Lung (tissue), 11 donors: ENCODE measurements at regions not wholly inside any gene's neighbourhood (a gene's known extent, or its start where the extent isn't known, plus 50 kb on each side); places are given as distances from the start of the nearest gene placed in this dataset.

Experiments
- ATAC-seq: fragments of 200-7000 bp; cut with Tn5 transposase; one replicate; pipeline ENCODE4 v1.9.1; 2020; ENCODE audit warnings: moderate number of reproducible peaks; ENCODE audit not compliant: insufficient read depth, low FRiP score
- DNase-seq, 3 donors: peaks; one replicate each; pipeline ENCODE4 v3.0.0-alpha.2; 2013 to 2017
- H3K27ac ChIP-seq, 2 donors: one replicate each; pipeline ENCODE4 v1.5.1; 2013; ENCODE audit warnings: mild to moderate bottlenecking in 2 of 2, moderate library complexity in 2 of 2, control low read depth in 1 of 2, inconsistent platforms in 1 of 2, low read depth in 1 of 2, low read length in 1 of 2
- H3K27me3 ChIP-seq, 3 donors: one replicate each; pipeline ENCODE4 v1.5.1; 2013; ENCODE audit warnings: low read length in 2 of 3; ENCODE audit not compliant: control insufficient read depth in 3 of 3, insufficient read depth in 3 of 3
- H3K36me3 ChIP-seq, 4 donors: one replicate each; pipeline ENCODE4 v1.5.1; 2013; ENCODE audit warnings: low read length in 4 of 4, mild to moderate bottlenecking in 1 of 4, moderate library complexity in 1 of 4; ENCODE audit not compliant: control insufficient read depth in 4 of 4, insufficient read depth in 4 of 4
- H3K4me1 ChIP-seq, 5 donors: one replicate each; pipeline ENCODE4 v1.5.1; 2013; ENCODE audit warnings: low read length in 5 of 5, mild to moderate bottlenecking in 2 of 5, moderate library complexity in 1 of 5; ENCODE audit not compliant: control insufficient read depth in 5 of 5, insufficient read depth in 5 of 5
- H3K4me3 ChIP-seq: one replicate; pipeline ENCODE4 v1.5.1; 2013; ENCODE audit warnings: mild to moderate bottlenecking, control low read depth, moderate library complexity
- H3K9ac ChIP-seq, 2 donors: one replicate each; pipeline ENCODE4 v1.5.1; 2013; ENCODE audit warnings: low read length in 2 of 2, control low read depth in 1 of 2; ENCODE audit not compliant: insufficient read depth in 1 of 2
- H3K9me3 ChIP-seq, 4 donors: one replicate each; pipeline ENCODE4 v1.5.1; 2013; ENCODE audit warnings: low read length in 3 of 4, mild to moderate bottlenecking in 1 of 4, moderate library complexity in 1 of 4; ENCODE audit not compliant: control insufficient read depth in 4 of 4, insufficient read depth in 3 of 4
- WGBS, 2 donors: extraction: QIAGEN DNeasy Blood & Tissue Kit; methylation state at CpG; one replicate each; pipeline ENCODE4 v1.1.7; 2013; 5-methylcytosine and 5-hydroxymethylcytosine counted together
- TF ChIP-seq, protein P1 (sequence below): IDR thresholded peaks from 2 replicates; pipeline ENCODE4 v1.5.1; 2012; ENCODE audit warnings: mild to moderate bottlenecking; ENCODE audit errors: control extremely low read depth, extremely low read depth
- donor health status: control.
- donor health status: control.
- donor health status: Bipolar disorder and iron deficiency.
- donor health status: healthy.
- donor health status: DM: yes; HTN: yes; CAD: no.

DNA sequence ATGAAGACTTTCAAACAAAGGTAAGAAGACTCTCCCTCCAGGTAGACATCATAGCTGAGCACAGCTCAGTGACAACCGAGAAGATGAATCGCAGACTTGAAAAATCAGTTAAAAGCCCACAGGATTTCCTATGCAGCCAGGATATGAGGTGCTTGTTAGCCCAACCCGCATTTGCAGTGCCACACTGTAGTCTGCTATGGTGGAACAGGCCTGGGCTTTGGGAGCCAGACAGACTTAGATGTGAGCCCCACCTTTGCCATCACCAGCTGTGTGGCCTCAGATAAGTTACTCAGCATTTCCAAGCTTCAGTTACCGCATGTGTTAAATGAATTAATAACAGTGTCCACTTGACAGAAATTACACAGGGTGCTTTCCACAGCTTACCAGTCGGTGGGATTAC lies 204.4 kb upstream of the HS3ST3A1 start:
- TF ChIP-seq, protein P1, sequence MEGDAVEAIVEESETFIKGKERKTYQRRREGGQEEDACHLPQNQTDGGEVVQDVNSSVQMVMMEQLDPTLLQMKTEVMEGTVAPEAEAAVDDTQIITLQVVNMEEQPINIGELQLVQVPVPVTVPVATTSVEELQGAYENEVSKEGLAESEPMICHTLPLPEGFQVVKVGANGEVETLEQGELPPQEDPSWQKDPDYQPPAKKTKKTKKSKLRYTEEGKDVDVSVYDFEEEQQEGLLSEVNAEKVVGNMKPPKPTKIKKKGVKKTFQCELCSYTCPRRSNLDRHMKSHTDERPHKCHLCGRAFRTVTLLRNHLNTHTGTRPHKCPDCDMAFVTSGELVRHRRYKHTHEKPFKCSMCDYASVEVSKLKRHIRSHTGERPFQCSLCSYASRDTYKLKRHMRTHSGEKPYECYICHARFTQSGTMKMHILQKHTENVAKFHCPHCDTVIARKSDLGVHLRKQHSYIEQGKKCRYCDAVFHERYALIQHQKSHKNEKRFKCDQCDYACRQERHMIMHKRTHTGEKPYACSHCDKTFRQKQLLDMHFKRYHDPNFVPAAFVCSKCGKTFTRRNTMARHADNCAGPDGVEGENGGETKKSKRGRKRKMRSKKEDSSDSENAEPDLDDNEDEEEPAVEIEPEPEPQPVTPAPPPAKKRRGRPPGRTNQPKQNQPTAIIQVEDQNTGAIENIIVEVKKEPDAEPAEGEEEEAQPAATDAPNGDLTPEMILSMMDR = no peak
- 51 to 69% methylated on average over 5 of the region's 5 CpGs for WGBS, 2 donors
- DNase-seq (no peak), ATAC-seq (no peak)
- H3K4me1 ChIP-seq = peaks cover 0 to 3% (median 0%) of the 10 kb centered on the region in 5 donors
- H3K27ac ChIP-seq = no peak overlapping the region
- no peaks in the 10 kb centered on the region for H3K36me3 ChIP-seq
- H3K9me3 ChIP-seq = no peaks in the 10 kb centered on the region
- no peak overlapping the region for H3K9ac ChIP-seq
- no peaks in the 10 kb centered on the region for H3K27me3 ChIP-seq
- H3K4me3 ChIP-seq = no peak overlapping the region

DNA sequence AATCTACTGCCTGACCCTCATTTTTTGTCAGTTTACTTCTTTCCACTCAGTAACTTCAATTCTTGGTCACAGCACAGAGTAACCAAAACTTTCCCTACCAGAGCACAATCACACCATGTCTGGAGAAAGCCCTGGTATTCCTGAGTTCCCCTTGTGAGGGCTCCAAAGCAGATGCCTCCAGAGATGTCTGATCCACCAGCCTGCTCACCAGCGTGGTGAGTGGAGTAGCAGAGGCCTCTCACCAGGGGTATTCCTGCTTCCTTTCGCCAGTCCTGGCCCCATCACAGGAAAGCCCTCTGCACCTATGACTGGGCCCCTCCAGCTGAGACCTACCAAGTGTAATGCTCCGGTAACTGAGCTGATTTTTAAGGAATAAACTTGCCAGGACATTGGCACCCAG lies 205.4 kb upstream of the HS3ST3A1 start:
- WGBS, 2 donors = 91 to 94% methylated on average over 3 of the region's 3 CpGs
- ATAC-seq (no peak), DNase-seq (no peak)
- Histone ChIP-seq H3K4me3 (no peak overlapping the region), H3K27ac (no peak overlapping the region), H3K9me3 (no peaks in the 10 kb centered on the region), H3K27me3 (no peaks in the 10 kb centered on the region), H3K4me1 (peaks cover 0 to 3% (median 0%) of the 10 kb centered on the region in 5 donors), H3K36me3 (no peaks in the 10 kb centered on the region), H3K9ac (no peak overlapping the region)
- TF ChIP-seq, protein P1 = no peak

DNA sequence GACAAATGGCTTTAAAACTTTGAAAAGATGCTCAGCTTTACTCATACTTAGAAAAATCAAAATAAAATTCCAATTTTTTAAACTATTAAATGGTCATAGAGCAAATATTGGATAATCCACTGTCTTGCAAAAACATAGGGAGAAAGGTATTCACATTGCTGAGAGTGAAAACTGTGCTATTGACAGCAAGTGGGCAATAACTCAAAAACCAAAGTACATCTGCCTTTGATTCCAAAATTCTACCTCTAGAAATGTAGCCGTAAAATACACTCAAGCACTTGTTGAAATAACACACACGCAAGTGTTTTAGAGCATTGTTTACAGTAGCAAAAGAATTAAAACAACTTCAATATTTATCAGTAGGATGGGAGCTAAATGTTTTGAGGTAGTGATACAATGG lies 210.6 kb upstream of the HS3ST3A1 start:
- H3K27ac ChIP-seq = no peak overlapping the region
- peaks cover 0 to 3% (median 0%) of the 10 kb centered on the region in 4 donors for H3K9me3 ChIP-seq
- no peak for DNase-seq
- H3K4me1 ChIP-seq = peaks cover 0 to 5% (median 0%) of the 10 kb centered on the region in 5 donors
- H3K9ac ChIP-seq = no peak overlapping the region
- H3K27me3 ChIP-seq = no peaks in the 10 kb centered on the region
- 72 to 80% methylated on average over 2 of the region's 2 CpGs for WGBS, 2 donors
- no peak overlapping the region for H3K4me3 ChIP-seq
- no peak for ATAC-seq
- H3K36me3 ChIP-seq = no peaks in the 10 kb centered on the region
- TF ChIP-seq, protein P1 = no peak
